Caco-2 (cell line): ENCODE measurements at regions not wholly inside any gene's neighbourhood (a gene's known extent, or its start where the extent isn't known, plus 50 kb on each side); places are given as distances from the start of the nearest gene placed in this dataset.

Experiments used
- BruUV-seq: library from RNA; stranded (reverse); fragments of 400-500 nt; replicated peaks from 2 replicates; lab custom pipeline; 2021; lab: Mats Ljungman, UMichigan
- CTCF ChIA-PET: fragments of 300-600 bp; sonication (Branson Sonifier 250); formaldehyde crosslinking; loops from one replicate; lab custom pipeline; 2022; ENCODE audit warnings: antibody characterized with exemption; lab: Charles Lee
- POLR2A ChIA-PET: fragments of 300-600 bp; sonication (Branson Sonifier 250); formaldehyde crosslinking; loops from one replicate; lab custom pipeline; 2022; ENCODE audit warnings: antibody characterized with exemption; lab: Charles Lee
- DNase-seq, 2 experiments: peaks; one replicate each; pipeline versions ENCODE4 v3.0.0 to v3.0.0-alpha.2; 2020 to 2022
- H3K27me3 ChIP-seq: replicated peaks from 2 replicates; pipeline ENCODE4 v1.6.0; 2011; ENCODE audit warnings: low read length; ENCODE audit not compliant: control insufficient read depth, insufficient read depth
- H3K36me3 ChIP-seq: 2 replicates; pipeline ENCODE4 v1.5.1; 2011; ENCODE audit warnings: low read length; ENCODE audit not compliant: control insufficient read depth, insufficient read depth
- H3K4me1 ChIP-seq: fragments of 250-450 bp; sonication (Bioruptor Pico); 2 replicates; pipeline ENCODE4 v1.5.1; 2020; ENCODE audit warnings: mild to moderate bottlenecking
- H3K4me3 ChIP-seq: 2 replicates; pipeline ENCODE4 v1.5.1; 2011; ENCODE audit warnings: low read depth, mild to moderate bottlenecking, control low read depth, low read length
- H3K9me3 ChIP-seq: fragments of 250-450 bp; sonication (Bioruptor Pico); 2 replicates; pipeline ENCODE4 v1.5.1; 2020; ENCODE audit warnings: mild to moderate bottlenecking, moderate library complexity
- H3K27ac Mint-ChIP-seq: one replicate; pipeline ENCODE4 v1.8.0; 2022; ENCODE audit warnings: mixed read lengths; ENCODE audit not compliant: unreplicated experiment
- H3K27me3 Mint-ChIP-seq: one replicate; pipeline ENCODE4 v1.8.0; 2022; ENCODE audit warnings: mixed read lengths; ENCODE audit not compliant: insufficient read depth, unreplicated experiment
- H3K36me3 Mint-ChIP-seq: one replicate; pipeline ENCODE4 v1.8.0; 2022; ENCODE audit warnings: mild to moderate bottlenecking, mixed read lengths; ENCODE audit not compliant: insufficient read depth, unreplicated experiment
- H3K4me1 Mint-ChIP-seq: one replicate; pipeline ENCODE4 v1.8.0; 2022; ENCODE audit warnings: low read depth, mixed read lengths; ENCODE audit not compliant: unreplicated experiment
- H3K4me3 Mint-ChIP-seq: one replicate; pipeline ENCODE4 v1.8.0; 2022; ENCODE audit warnings: mild to moderate bottlenecking, moderate library complexity, mixed read lengths; ENCODE audit not compliant: unreplicated experiment
- H3K9me3 Mint-ChIP-seq: one replicate; pipeline ENCODE4 v1.8.0; 2022; ENCODE audit warnings: mixed read lengths; ENCODE audit not compliant: unreplicated experiment
- intact Hi-C: fragments of 100-400 bp; cut with micrococcal nuclease; formaldehyde crosslinking; loops from one replicate; pipeline ENCODE4 v1.10.0; 2022; ENCODE audit not compliant: unreplicated experiment
- TF ChIP-seq, protein P1 (sequence below), 2 experiments: fragments of 200-600 bp in 1 of 2; IDR thresholded peaks; 1 replicate in 1 of 2; 2 replicates in 1 of 2; pipeline versions ENCODE4 v1.5.1 to v1.8.0; 2011 to 2022; ENCODE audit warnings: antibody characterized with exemption in 1 of 2, control low read depth in 1 of 2, inconsistent platforms in 1 of 2, low read depth in 1 of 2, low read length in 1 of 2, mild to moderate bottlenecking in 1 of 2, moderate library complexity in 1 of 2; ENCODE audit not compliant: insufficient read depth in 1 of 2, severe bottlenecking in 1 of 2, unreplicated experiment in 1 of 2

DNA sequence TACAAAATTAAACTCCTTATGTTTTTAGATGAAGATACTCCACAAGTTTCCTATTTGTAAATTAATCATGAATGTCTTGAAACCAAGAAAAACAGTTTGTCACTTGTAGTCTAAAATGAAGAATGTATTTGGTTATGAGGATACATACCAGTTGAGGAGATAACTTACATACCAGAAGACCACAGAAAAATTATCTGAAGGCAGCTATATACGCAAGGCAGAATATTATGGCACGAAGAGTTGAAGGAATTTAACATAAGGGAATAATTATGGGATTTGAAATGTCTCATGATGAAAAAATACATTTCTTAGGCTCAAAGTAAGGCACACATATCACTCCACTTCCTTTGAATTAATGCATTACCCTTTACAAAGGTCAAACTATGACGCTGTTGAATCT lies 73.3 kb downstream of the IFI44 start:
- DNase-seq: no peak
- Mint-ChIP-seq H3K27me3 (peaks cover 2% of the 10 kb centered on the region), H3K9me3 (no peaks in the 10 kb centered on the region), H3K36me3 (no peaks in the 10 kb centered on the region), H3K4me1 (no peaks in the 10 kb centered on the region), H3K4me3 (no peak overlapping the region), H3K27ac (no peak overlapping the region)
- Histone ChIP-seq H3K4me3 (no peak overlapping the region), H3K36me3 (no peaks in the 10 kb centered on the region), H3K4me1 (no peaks in the 10 kb centered on the region), H3K27me3 (no peaks in the 10 kb centered on the region), H3K9me3 (no peaks in the 10 kb centered on the region)
- ChIA-PET POLR2A (no interaction called here), CTCF (no interaction called here)
- TF ChIP-seq, protein P1, sequence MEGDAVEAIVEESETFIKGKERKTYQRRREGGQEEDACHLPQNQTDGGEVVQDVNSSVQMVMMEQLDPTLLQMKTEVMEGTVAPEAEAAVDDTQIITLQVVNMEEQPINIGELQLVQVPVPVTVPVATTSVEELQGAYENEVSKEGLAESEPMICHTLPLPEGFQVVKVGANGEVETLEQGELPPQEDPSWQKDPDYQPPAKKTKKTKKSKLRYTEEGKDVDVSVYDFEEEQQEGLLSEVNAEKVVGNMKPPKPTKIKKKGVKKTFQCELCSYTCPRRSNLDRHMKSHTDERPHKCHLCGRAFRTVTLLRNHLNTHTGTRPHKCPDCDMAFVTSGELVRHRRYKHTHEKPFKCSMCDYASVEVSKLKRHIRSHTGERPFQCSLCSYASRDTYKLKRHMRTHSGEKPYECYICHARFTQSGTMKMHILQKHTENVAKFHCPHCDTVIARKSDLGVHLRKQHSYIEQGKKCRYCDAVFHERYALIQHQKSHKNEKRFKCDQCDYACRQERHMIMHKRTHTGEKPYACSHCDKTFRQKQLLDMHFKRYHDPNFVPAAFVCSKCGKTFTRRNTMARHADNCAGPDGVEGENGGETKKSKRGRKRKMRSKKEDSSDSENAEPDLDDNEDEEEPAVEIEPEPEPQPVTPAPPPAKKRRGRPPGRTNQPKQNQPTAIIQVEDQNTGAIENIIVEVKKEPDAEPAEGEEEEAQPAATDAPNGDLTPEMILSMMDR (IDR thresholded peaks at IDR 0.05; ENCODE audit: insufficient read depth in 1 of 2, low read depth in 1 of 2, low read length in 1 of 2, severe bottlenecking in 1 of 2, unreplicated experiment in 1 of 2): no peak
- intact Hi-C loops: no loop called here
- no TSS peak for BruUV-seq

DNA sequence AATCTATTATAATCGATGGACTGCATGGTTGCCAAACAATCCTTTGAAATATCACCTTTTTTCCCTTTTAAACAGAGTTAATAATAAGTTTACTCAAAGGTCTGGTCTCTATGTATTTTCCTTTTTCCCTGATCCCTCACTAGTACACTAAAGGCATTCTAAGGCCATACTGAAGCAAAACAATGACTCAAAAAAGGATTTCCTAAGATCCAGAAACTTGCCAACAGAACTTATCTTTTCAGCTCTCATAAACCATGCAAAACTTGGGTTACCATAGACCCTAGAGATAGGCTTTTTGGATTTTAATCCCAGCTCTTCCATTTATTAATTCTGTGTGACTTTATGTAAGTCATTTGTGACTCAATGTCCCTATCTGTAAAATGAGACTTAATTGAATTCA lies 77.1 kb downstream of the IFI44 start:
- no TSS peak for BruUV-seq
- no peak overlapping the region for H3K27ac Mint-ChIP-seq
- H3K27me3 Mint-ChIP-seq: no peaks in the 10 kb centered on the region
- DNase-seq: no peak
- intact Hi-C loops: no loop called here
- Histone ChIP-seq H3K4me1 (no peaks in the 10 kb centered on the region), H3K9me3 (no peaks in the 10 kb centered on the region), H3K27me3 (no peaks in the 10 kb centered on the region), H3K4me3 (no peak overlapping the region), H3K36me3 (no peaks in the 10 kb centered on the region)
- TF ChIP-seq, protein P1 (IDR thresholded peaks at IDR 0.05; ENCODE audit: insufficient read depth in 1 of 2, low read depth in 1 of 2, low read length in 1 of 2, severe bottlenecking in 1 of 2, unreplicated experiment in 1 of 2): no peak
- H3K36me3 Mint-ChIP-seq: no peaks in the 10 kb centered on the region
- no peaks in the 10 kb centered on the region for H3K4me1 Mint-ChIP-seq
- H3K9me3 Mint-ChIP-seq: no peaks in the 10 kb centered on the region
- no peak overlapping the region for H3K4me3 Mint-ChIP-seq
- POLR2A ChIA-PET: no interaction called here
- CTCF ChIA-PET: no interaction called here

DNA sequence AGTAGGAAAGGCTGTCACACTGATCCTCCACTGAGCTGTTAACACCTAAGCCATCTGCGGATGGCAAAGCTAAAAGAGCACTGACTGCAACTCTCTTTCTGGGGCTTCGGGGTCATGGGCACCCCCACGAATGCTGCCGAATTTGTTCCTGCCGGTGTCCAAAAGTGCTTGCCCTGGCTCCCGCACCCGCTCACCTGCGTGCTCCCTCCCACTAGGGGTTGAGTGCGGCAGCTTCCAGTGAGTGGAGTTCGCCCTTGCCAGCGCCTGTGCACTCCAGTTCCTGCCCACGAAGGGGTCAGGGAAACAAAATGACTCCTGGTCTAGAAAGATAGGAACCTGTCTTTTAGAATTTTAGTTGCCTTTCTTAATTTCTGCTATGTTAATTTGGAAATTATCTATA lies 78.7 kb downstream of the IFI44 start:
- no peak overlapping the region for H3K4me3 Mint-ChIP-seq
- intact Hi-C loops: no loop called here
- no peaks in the 10 kb centered on the region for H3K27me3 Mint-ChIP-seq
- TF ChIP-seq, protein P1 (IDR thresholded peaks at IDR 0.05; ENCODE audit: insufficient read depth in 1 of 2, low read depth in 1 of 2, low read length in 1 of 2, severe bottlenecking in 1 of 2, unreplicated experiment in 1 of 2): no peak
- no peaks in the 10 kb centered on the region for H3K4me1 Mint-ChIP-seq
- H3K27me3 ChIP-seq: no peaks in the 10 kb centered on the region
- POLR2A ChIA-PET: no interaction called here
- no peaks in the 10 kb centered on the region for H3K36me3 Mint-ChIP-seq
- H3K9me3 Mint-ChIP-seq: no peaks in the 10 kb centered on the region
- H3K4me1 ChIP-seq: no peaks in the 10 kb centered on the region
- CTCF ChIA-PET: no interaction called here
- no peak overlapping the region for H3K4me3 ChIP-seq
- DNase-seq: no peak
- H3K27ac Mint-ChIP-seq: no peak overlapping the region
- H3K9me3 ChIP-seq: no peaks in the 10 kb centered on the region
- no TSS peak for BruUV-seq
- no peaks in the 10 kb centered on the region for H3K36me3 ChIP-seq
